ENCODE measurements at regions not wholly inside any gene's neighbourhood (a gene's known extent, or its start where the extent isn't known, plus 50 kb on each side); places are given as distances from the start of the nearest gene placed in this dataset.

- H3K36me3 ChIP-seq (ENCODE audit: control insufficient read depth in 4 of 4, insufficient read depth in 4 of 4, low read length in 3 of 4), result no peaks in the 10 kb centered on the region
- H3K4me1 ChIP-seq (ENCODE audit: control extremely low read depth in 1 of 4, control insufficient read depth in 4 of 4, insufficient read depth in 4 of 4, low read length in 3 of 4), result no peaks in the 10 kb centered on the region
- 100% methylated on average over 1 of the region's 2 CpGs for WGBS (ENCODE audit: insufficient coverage)
- CTCF ChIA-PET, result no interaction called here
- H3K27ac ChIP-seq (ENCODE audit: insufficient read depth in 1 of 2, low read depth in 1 of 2, low read length in 2 of 2, poor library complexity in 1 of 2, severe bottlenecking in 2 of 2), result no peak overlapping the region
- peaks cover 5 to 34% (median 7%) of the 10 kb centered on the region in 5 experiments for H3K27me3 ChIP-seq (replicated peaks in 2 of 5; ENCODE audit: control insufficient read depth in 4 of 5, insufficient read depth in 5 of 5, low read length in 4 of 5)
- POLR2A ChIA-PET, result no interaction called here
- DNase-seq, result no peak
- no peaks in the 10 kb centered on the region for H3K9me3 ChIP-seq (ENCODE audit: control extremely low read depth in 1 of 5, control insufficient read depth in 4 of 5, insufficient read depth in 2 of 5, low read depth in 1 of 5, low read length in 4 of 5)
- no peak overlapping the region for H3K4me3 ChIP-seq (ENCODE audit: control insufficient read depth in 1 of 7, extremely low read depth in 1 of 7, insufficient read depth in 4 of 7, low read depth in 2 of 7, low read length in 6 of 7)
Observed at GRCh38 chr5:50978924-50979323, 312.5 kb downstream of the PARP8 start.

- no peak overlapping the region for H3K27ac ChIP-seq (ENCODE audit: insufficient read depth in 1 of 2, low read depth in 1 of 2, low read length in 2 of 2, poor library complexity in 1 of 2, severe bottlenecking in 2 of 2)
- no CpG with 5 or more reads among the region's 2 CpGs for WGBS (ENCODE audit: insufficient coverage)
- CTCF ChIA-PET, result interaction anchor here (1.7 kb wide), 1 partner anchor 14 kb away, joined by 4 read pairs; no protein-coding TSS in a partner anchor
Observed at GRCh38 chr5:50984640-50985039, 318.2 kb downstream of the PARP8 start.

DNA sequence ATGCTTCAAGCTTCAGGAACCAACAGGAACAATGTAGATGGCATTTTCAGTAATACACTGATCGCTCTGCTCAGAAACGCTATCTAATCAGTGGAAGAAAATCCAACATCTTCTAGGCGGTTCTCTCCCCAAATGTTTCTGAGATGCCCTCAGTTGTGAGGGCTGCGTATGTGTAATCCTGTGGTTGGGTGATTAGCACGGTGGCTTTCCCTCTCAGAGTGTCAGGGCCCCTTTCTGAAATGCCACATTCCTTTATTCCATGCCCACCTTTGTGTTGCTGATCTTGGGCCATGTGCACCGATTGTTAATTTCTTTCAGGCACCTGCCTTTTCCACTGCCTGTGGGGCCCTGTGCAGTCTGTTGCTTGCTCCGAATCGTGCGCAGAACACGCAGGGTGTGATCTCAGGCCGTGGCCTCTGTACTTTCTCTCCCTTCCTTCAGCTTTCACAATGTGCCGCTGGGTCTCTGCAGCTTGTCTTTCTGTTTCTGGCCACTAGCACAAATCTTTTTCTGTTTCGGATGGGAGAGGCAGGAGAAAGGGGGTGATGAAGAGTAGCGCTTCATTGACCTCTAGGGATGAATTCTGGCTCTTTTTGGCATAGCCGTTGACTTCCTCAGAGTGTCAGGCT lies 324.0 kb downstream of the PARP8 start:
- Histone ChIP-seq H3K4me1 (ENCODE audit: control extremely low read depth in 1 of 4, control insufficient read depth in 4 of 4, insufficient read depth in 4 of 4, low read length in 3 of 4) (no peaks in the 10 kb centered on the region), H3K9me3 (ENCODE audit: control extremely low read depth in 1 of 5, control insufficient read depth in 4 of 5, insufficient read depth in 2 of 5, low read depth in 1 of 5, low read length in 4 of 5) (no peaks in the 10 kb centered on the region), H3K27me3 (replicated peaks in 2 of 5; ENCODE audit: control insufficient read depth in 4 of 5, insufficient read depth in 5 of 5, low read length in 4 of 5) (peaks cover 0 to 6% (median 0%) of the 10 kb centered on the region in 5 experiments), H3K4me3 (ENCODE audit: control insufficient read depth in 1 of 7, extremely low read depth in 1 of 7, insufficient read depth in 4 of 7, low read depth in 2 of 7, low read length in 6 of 7) (no peak overlapping the region), H3K36me3 (ENCODE audit: control insufficient read depth in 4 of 4, insufficient read depth in 4 of 4, low read length in 3 of 4) (no peaks in the 10 kb centered on the region), H3K27ac (ENCODE audit: insufficient read depth in 1 of 2, low read depth in 1 of 2, low read length in 2 of 2, poor library complexity in 1 of 2, severe bottlenecking in 2 of 2) (no peak overlapping the region)
- 89% methylated on average over 12 of the region's 15 CpGs for WGBS (ENCODE audit: insufficient coverage)
- ChIA-PET CTCF (no interaction called here), POLR2A (no interaction called here)
- DNase-seq, result no peak

More at GRCh38 chr5:50984640-50985039, 318.2 kb downstream of the PARP8 start:
- DNase-seq, result no peak
- no peaks in the 10 kb centered on the region for H3K4me1 ChIP-seq (ENCODE audit: control extremely low read depth in 1 of 4, control insufficient read depth in 4 of 4, insufficient read depth in 4 of 4, low read length in 3 of 4)
- no peaks in the 10 kb centered on the region for H3K36me3 ChIP-seq (ENCODE audit: control insufficient read depth in 4 of 4, insufficient read depth in 4 of 4, low read length in 3 of 4)
- peaks cover 0 to 1% (median 0%) of the 10 kb centered on the region in 5 experiments for H3K27me3 ChIP-seq (replicated peaks in 2 of 5; ENCODE audit: control insufficient read depth in 4 of 5, insufficient read depth in 5 of 5, low read length in 4 of 5)
- POLR2A ChIA-PET, result no interaction called here
- H3K9me3 ChIP-seq (ENCODE audit: control extremely low read depth in 1 of 5, control insufficient read depth in 4 of 5, insufficient read depth in 2 of 5, low read depth in 1 of 5, low read length in 4 of 5), result no peaks in the 10 kb centered on the region
- H3K4me3 ChIP-seq (ENCODE audit: control insufficient read depth in 1 of 7, extremely low read depth in 1 of 7, insufficient read depth in 4 of 7, low read depth in 2 of 7, low read length in 6 of 7), result no peak overlapping the region

DNA sequence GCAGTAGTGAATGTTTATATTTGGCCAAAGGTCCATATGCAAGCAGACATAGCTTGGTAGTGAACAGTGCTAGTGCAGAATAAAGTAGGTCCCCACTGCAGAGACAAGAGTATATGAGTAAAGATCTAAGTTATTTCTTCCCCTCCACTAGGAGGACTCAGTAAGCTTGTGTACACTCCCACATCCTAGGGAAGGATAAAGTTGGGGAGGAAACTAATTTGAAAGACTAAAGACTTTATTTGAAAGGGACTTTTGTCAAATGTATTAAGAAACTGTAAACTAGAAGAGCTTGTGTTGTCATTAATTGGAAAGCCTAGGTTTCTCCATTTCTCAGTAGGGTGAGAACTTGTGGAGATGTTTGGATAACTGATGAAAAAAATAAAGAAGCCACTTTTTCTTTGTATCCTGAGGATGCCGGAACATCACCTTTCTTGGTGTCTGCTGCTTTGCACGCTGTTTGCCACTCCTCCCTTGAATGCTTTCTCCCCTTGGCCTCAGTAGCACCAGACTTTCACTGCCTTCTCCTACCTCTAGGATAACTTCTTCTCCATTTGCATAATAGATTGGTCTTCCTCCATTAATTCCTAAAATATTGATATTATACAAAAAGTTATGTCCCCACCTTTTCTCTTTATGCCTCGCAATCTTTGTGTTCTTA lies 329.0 kb downstream of the PARP8 start:
- no peak for DNase-seq
- Histone ChIP-seq H3K9me3 (ENCODE audit: control extremely low read depth in 1 of 5, control insufficient read depth in 4 of 5, insufficient read depth in 2 of 5, low read depth in 1 of 5, low read length in 4 of 5) (peaks cover 0 to 1% (median 0%) of the 10 kb centered on the region in 5 experiments), H3K27me3 (replicated peaks in 2 of 5; ENCODE audit: control insufficient read depth in 4 of 5, insufficient read depth in 5 of 5, low read length in 4 of 5) (peaks cover 0 to 2% (median 0%) of the 10 kb centered on the region in 5 experiments), H3K4me3 (ENCODE audit: control insufficient read depth in 1 of 7, extremely low read depth in 1 of 7, insufficient read depth in 4 of 7, low read depth in 2 of 7, low read length in 6 of 7) (no peak overlapping the region), H3K27ac (ENCODE audit: insufficient read depth in 1 of 2, low read depth in 1 of 2, low read length in 2 of 2, poor library complexity in 1 of 2, severe bottlenecking in 2 of 2) (no peak overlapping the region), H3K4me1 (ENCODE audit: control extremely low read depth in 1 of 4, control insufficient read depth in 4 of 4, insufficient read depth in 4 of 4, low read length in 3 of 4) (no peaks in the 10 kb centered on the region), H3K36me3 (ENCODE audit: control insufficient read depth in 4 of 4, insufficient read depth in 4 of 4, low read length in 3 of 4) (no peaks in the 10 kb centered on the region)
- POLR2A ChIA-PET, result no interaction called here
- CTCF ChIA-PET, result no interaction called here
- 60% methylated on average over 1 of the region's 3 CpGs for WGBS (ENCODE audit: insufficient coverage)

DNA sequence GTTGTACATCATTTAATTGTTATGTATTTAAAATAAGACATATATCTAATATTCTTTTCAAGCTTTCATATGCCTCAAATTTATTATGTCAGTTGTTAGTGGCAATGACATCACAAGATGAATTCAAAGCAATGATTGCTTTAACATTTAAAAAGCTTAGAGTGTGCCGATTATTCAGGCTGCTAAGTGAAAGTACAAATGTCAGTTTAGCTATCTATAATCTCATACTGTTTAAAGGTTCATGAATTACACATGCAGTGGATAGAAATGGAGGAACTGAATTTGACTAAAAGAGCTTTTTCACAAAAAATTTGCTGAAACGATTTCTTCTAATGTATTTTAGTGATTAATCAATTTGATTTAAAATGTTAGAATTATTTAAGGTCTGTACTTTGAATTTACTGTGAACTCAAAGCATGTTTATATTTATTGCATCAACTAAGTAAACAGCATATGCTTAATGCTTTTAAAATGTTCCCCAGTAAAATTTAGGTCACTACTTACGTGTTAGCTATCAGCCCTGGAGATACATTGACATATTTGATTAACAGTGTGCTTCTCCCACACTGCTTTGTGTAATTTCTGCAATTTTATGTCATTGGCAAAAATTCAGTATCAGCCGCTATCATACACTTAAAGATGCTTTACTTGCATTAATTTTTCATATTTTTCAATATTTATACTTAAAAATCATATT lies 334.9 kb downstream of the PARP8 start:
- no peak for DNase-seq
- no peak overlapping the region for H3K4me3 ChIP-seq (ENCODE audit: control insufficient read depth in 1 of 7, extremely low read depth in 1 of 7, insufficient read depth in 4 of 7, low read depth in 2 of 7, low read length in 6 of 7)
- ChIA-PET CTCF (no interaction called here), POLR2A (no interaction called here)
- H3K9me3 ChIP-seq (ENCODE audit: control extremely low read depth in 1 of 5, control insufficient read depth in 4 of 5, insufficient read depth in 2 of 5, low read depth in 1 of 5, low read length in 4 of 5), result no peaks in the 10 kb centered on the region
- 80% methylated on average over 1 of the region's 4 CpGs for WGBS (ENCODE audit: insufficient coverage)
- no peaks in the 10 kb centered on the region for H3K27me3 ChIP-seq (replicated peaks in 2 of 5; ENCODE audit: control insufficient read depth in 4 of 5, insufficient read depth in 5 of 5, low read length in 4 of 5)
- H3K36me3 ChIP-seq (ENCODE audit: control insufficient read depth in 4 of 4, insufficient read depth in 4 of 4, low read length in 3 of 4), result no peaks in the 10 kb centered on the region
- H3K4me1 ChIP-seq (ENCODE audit: control extremely low read depth in 1 of 4, control insufficient read depth in 4 of 4, insufficient read depth in 4 of 4, low read length in 3 of 4), result no peaks in the 10 kb centered on the region
- no peak overlapping the region for H3K27ac ChIP-seq (ENCODE audit: insufficient read depth in 1 of 2, low read depth in 1 of 2, low read length in 2 of 2, poor library complexity in 1 of 2, severe bottlenecking in 2 of 2)

- Histone ChIP-seq H3K4me1 (ENCODE audit: control extremely low read depth in 1 of 4, control insufficient read depth in 4 of 4, insufficient read depth in 4 of 4, low read length in 3 of 4) (no peaks in the 10 kb centered on the region), H3K36me3 (ENCODE audit: control insufficient read depth in 4 of 4, insufficient read depth in 4 of 4, low read length in 3 of 4) (no peaks in the 10 kb centered on the region), H3K27me3 (replicated peaks in 2 of 5; ENCODE audit: control insufficient read depth in 4 of 5, insufficient read depth in 5 of 5, low read length in 4 of 5) (no peaks in the 10 kb centered on the region), H3K27ac (ENCODE audit: insufficient read depth in 1 of 2, low read depth in 1 of 2, low read length in 2 of 2, poor library complexity in 1 of 2, severe bottlenecking in 2 of 2) (no peak overlapping the region), H3K9me3 (ENCODE audit: control extremely low read depth in 1 of 5, control insufficient read depth in 4 of 5, insufficient read depth in 2 of 5, low read depth in 1 of 5, low read length in 4 of 5) (no peaks in the 10 kb centered on the region), H3K4me3 (ENCODE audit: control insufficient read depth in 1 of 7, extremely low read depth in 1 of 7, insufficient read depth in 4 of 7, low read depth in 2 of 7, low read length in 6 of 7) (no peak overlapping the region)
- no CpG with 5 or more reads among the region's 3 CpGs for WGBS (ENCODE audit: insufficient coverage)
- ChIA-PET CTCF (no interaction called here), POLR2A (no interaction called here)
- DNase-seq, result no peak
Observed at GRCh38 chr5:51002368-51002767, 335.9 kb downstream of the PARP8 start.

GRCh38 chr5:51013036-51013435 lies 346.6 kb downstream of the PARP8 start:
- H3K36me3 ChIP-seq (ENCODE audit: control insufficient read depth in 4 of 4, insufficient read depth in 4 of 4, low read length in 3 of 4), result no peaks in the 10 kb centered on the region

More at GRCh38 chr5:51013036-51013435, 346.6 kb downstream of the PARP8 start:
- no peaks in the 10 kb centered on the region for H3K4me1 ChIP-seq (ENCODE audit: control extremely low read depth in 1 of 4, control insufficient read depth in 4 of 4, insufficient read depth in 4 of 4, low read length in 3 of 4)
- H3K4me3 ChIP-seq (ENCODE audit: control insufficient read depth in 1 of 7, extremely low read depth in 1 of 7, insufficient read depth in 4 of 7, low read depth in 2 of 7, low read length in 6 of 7), result no peak overlapping the region
- H3K27ac ChIP-seq (ENCODE audit: insufficient read depth in 1 of 2, low read depth in 1 of 2, low read length in 2 of 2, poor library complexity in 1 of 2, severe bottlenecking in 2 of 2), result no peak overlapping the region
- no peaks in the 10 kb centered on the region for H3K9me3 ChIP-seq (ENCODE audit: control extremely low read depth in 1 of 5, control insufficient read depth in 4 of 5, insufficient read depth in 2 of 5, low read depth in 1 of 5, low read length in 4 of 5)
- H3K27me3 ChIP-seq (replicated peaks in 2 of 5; ENCODE audit: control insufficient read depth in 4 of 5, insufficient read depth in 5 of 5, low read length in 4 of 5), result peaks cover 0 to 2% (median 0%) of the 10 kb centered on the region in 5 experiments
- no peak for DNase-seq
- POLR2A ChIA-PET, result no interaction called here
- WGBS (ENCODE audit: insufficient coverage), result 82% methylated on average over 2 of the region's 2 CpGs
- CTCF ChIA-PET, result no interaction called here
